Right cardiac atrium (tissue), 5 donors: ENCODE measurements at regions not wholly inside any gene's neighbourhood (a gene's known extent, or its start where the extent isn't known, plus 50 kb on each side); places are given as distances from the start of the nearest gene placed in this dataset.

Source experiments
- ATAC-seq, 2 donors: fragments of 200-7000 bp; cut with Tn5 transposase; one replicate each; pipeline versions ENCODE4 v1.8.0 to v1.9.1; 2020; ENCODE audit warnings: moderate library complexity in 2 of 2, mild to moderate bottlenecking in 1 of 2
- DNase-seq, 3 donors: peaks; one replicate each; pipeline ENCODE4 v3.0.0-alpha.2; 2020
- H3K27ac ChIP-seq: one replicate; pipeline ENCODE4 v1.5.1; 2013; ENCODE audit warnings: mild to moderate bottlenecking, low read length, control low read depth, moderate library complexity
- H3K27me3 ChIP-seq: one replicate; pipeline ENCODE4 v1.6.1; 2013; ENCODE audit not compliant: control insufficient read depth, insufficient read depth
- H3K4me1 ChIP-seq: one replicate; pipeline ENCODE4 v1.6.1; 2013; ENCODE audit warnings: low read length; ENCODE audit not compliant: control insufficient read depth, insufficient read depth
- H3K4me3 ChIP-seq: one replicate; pipeline ENCODE4 v1.5.1; 2013; ENCODE audit warnings: low read length, control low read depth
- H3K9me3 ChIP-seq: one replicate; pipeline ENCODE4 v1.6.1; 2013; ENCODE audit warnings: low read length; ENCODE audit not compliant: control insufficient read depth
- WGBS: extraction: QIAGEN DNeasy Blood & Tissue Kit; methylation state at CpG from one replicate; pipeline ENCODE4 v1.1.7; 2013; 5-methylcytosine and 5-hydroxymethylcytosine counted together
- intact Hi-C, 4 donors: fragments of 100-400 bp; cut with DNase I; formaldehyde crosslinking; loops; one replicate each; pipeline versions ENCODE4 v1.11.0 to v1.14.0; 2022 to 2023
- donor health status: healthy with polysubstance abuse.
- donor health status: DM: no; HTN: yes; CAD: no.
- donor health status: DM: no; HTN: no; CAD: no.
- donor health status: DM: no; HTN: yes; CAD: no; lungs with severe emphysema.
- donor health status: DM: yes; HTN: yes; CAD: no.

- no peaks in the 10 kb centered on the region for H3K27me3 ChIP-seq
- DNase-seq (no peak), ATAC-seq (no peak)
- no peaks in the 10 kb centered on the region for H3K4me1 ChIP-seq
- no peaks in the 10 kb centered on the region for H3K9me3 ChIP-seq
- 83% methylated on average over 7 of the region's 7 CpGs for WGBS
- intact Hi-C loops: no loop called here
- no peak overlapping the region for H3K4me3 ChIP-seq
- H3K27ac ChIP-seq: no peak overlapping the region
These were observed 113.2 kb downstream of the HERPUD2 start for GRCh38 chr7:35581605-35582210.

GRCh38 chr7:35576031-35576573 is 118.8 kb downstream of the HERPUD2 start:
- H3K27me3 ChIP-seq: no peaks in the 10 kb centered on the region
- no peak overlapping the region for H3K4me3 ChIP-seq
- no peak for DNase-seq
- intact Hi-C loops: no loop called here
- WGBS: 65% methylated on average over 5 of the region's 5 CpGs
- H3K9me3 ChIP-seq: no peaks in the 10 kb centered on the region
- no peak overlapping the region for H3K27ac ChIP-seq
- no peak for ATAC-seq
- H3K4me1 ChIP-seq: no peaks in the 10 kb centered on the region

GRCh38 chr7:35571611-35572240 is 123.2 kb downstream of the HERPUD2 start:
- no peak for ATAC-seq
- 73% methylated on average over 3 of the region's 3 CpGs for WGBS
- Histone ChIP-seq H3K27ac (no peak overlapping the region), H3K27me3 (no peaks in the 10 kb centered on the region), H3K4me1 (no peaks in the 10 kb centered on the region), H3K4me3 (no peak overlapping the region), H3K9me3 (no peaks in the 10 kb centered on the region)
- no peak for DNase-seq
- intact Hi-C loops: no loop called here

- WGBS: 80% methylated on average over 5 of the region's 5 CpGs
- no peak for ATAC-seq
- Histone ChIP-seq H3K9me3 (no peaks in the 10 kb centered on the region), H3K4me3 (no peak overlapping the region), H3K27me3 (no peaks in the 10 kb centered on the region), H3K27ac (no peak overlapping the region), H3K4me1 (no peaks in the 10 kb centered on the region)
- DNase-seq: no peak
- intact Hi-C loops: no loop called here
These were observed 124.0 kb downstream of the HERPUD2 start for GRCh38 chr7:35570937-35571336.

GRCh38 chr7:35565927-35566326 is 129.0 kb downstream of the HERPUD2 start:
- 39% methylated on average over 3 of the region's 3 CpGs for WGBS

GRCh38 chr7:35558841-35559240 is 136.1 kb downstream of the HERPUD2 start:
- Histone ChIP-seq H3K4me3 (no peak overlapping the region), H3K27me3 (no peaks in the 10 kb centered on the region), H3K4me1 (no peaks in the 10 kb centered on the region), H3K27ac (no peak overlapping the region), H3K9me3 (no peaks in the 10 kb centered on the region)
- ATAC-seq (no peak), DNase-seq (no peak)
- intact Hi-C loops: no loop called here
- 89% methylated on average over 4 of the region's 4 CpGs for WGBS

More at GRCh38 chr7:35565927-35566326, 129.0 kb downstream of the HERPUD2 start:
- Histone ChIP-seq H3K4me1 (no peaks in the 10 kb centered on the region), H3K27me3 (no peaks in the 10 kb centered on the region), H3K9me3 (no peaks in the 10 kb centered on the region), H3K4me3 (no peak overlapping the region), H3K27ac (no peak overlapping the region)
- ATAC-seq: no peak
- DNase-seq: no peak
- intact Hi-C loops: no loop called here

GRCh38 chr7:35556515-35557471 is 138.1 kb downstream of the HERPUD2 start:
- intact Hi-C loops: no loop called here
- H3K4me1 ChIP-seq: no peaks in the 10 kb centered on the region
- H3K27ac ChIP-seq: no peak overlapping the region
- H3K27me3 ChIP-seq: no peaks in the 10 kb centered on the region
- DNase-seq (no peak), ATAC-seq (no peak)
- no peak overlapping the region for H3K4me3 ChIP-seq
- 67% methylated on average over 8 of the region's 8 CpGs for WGBS
- no peaks in the 10 kb centered on the region for H3K9me3 ChIP-seq

GRCh38 chr7:35555934-35556333 is 139.0 kb downstream of the HERPUD2 start:
- H3K27ac ChIP-seq: no peak overlapping the region
- no peak for ATAC-seq
- intact Hi-C loops: no loop called here
- no peaks in the 10 kb centered on the region for H3K27me3 ChIP-seq
- DNase-seq: no peak
- H3K9me3 ChIP-seq: no peaks in the 10 kb centered on the region
- no peaks in the 10 kb centered on the region for H3K4me1 ChIP-seq
- 45% methylated on average over 4 of the region's 4 CpGs for WGBS
- H3K4me3 ChIP-seq: no peak overlapping the region

- Histone ChIP-seq H3K27me3 (no peaks in the 10 kb centered on the region), H3K4me3 (no peak overlapping the region), H3K9me3 (no peaks in the 10 kb centered on the region), H3K27ac (no peak overlapping the region), H3K4me1 (no peaks in the 10 kb centered on the region)
- ATAC-seq (no peak), DNase-seq (no peak)
- WGBS: 74% methylated on average over 5 of the region's 5 CpGs
- intact Hi-C loops: no loop called here
These were observed 139.5 kb downstream of the HERPUD2 start for GRCh38 chr7:35555386-35555785.

- no peaks in the 10 kb centered on the region for H3K4me1 ChIP-seq
- DNase-seq (no peak), ATAC-seq (peak; percentile 67 to 81)
- no peak overlapping the region for H3K4me3 ChIP-seq
- H3K9me3 ChIP-seq: no peaks in the 10 kb centered on the region
- 48% methylated on average over 2 of the region's 2 CpGs for WGBS
- intact Hi-C loops: no loop called here
- H3K27ac ChIP-seq: no peak overlapping the region
- no peaks in the 10 kb centered on the region for H3K27me3 ChIP-seq
These were observed 141.4 kb downstream of the HERPUD2 start for GRCh38 chr7:35553519-35553918.

- ATAC-seq (no peak), DNase-seq (no peak)
- Histone ChIP-seq H3K4me1 (no peaks in the 10 kb centered on the region), H3K4me3 (no peak overlapping the region), H3K9me3 (no peaks in the 10 kb centered on the region), H3K27ac (no peak overlapping the region), H3K27me3 (no peaks in the 10 kb centered on the region)
- 68% methylated on average over 2 of the region's 2 CpGs for WGBS
- intact Hi-C loops: no loop called here
These were observed 142.2 kb downstream of the HERPUD2 start for GRCh38 chr7:35552691-35553090.
